ENCODE measurements at regions not wholly inside any gene's neighbourhood (a gene's known extent, or its start where the extent isn't known, plus 50 kb on each side); places are given as distances from the start of the nearest gene placed in this dataset.
A peak's percentile ranks its signal among the peaks of the same experiment; 100 is the strongest.

- peak; percentile 50 for DNase-seq
- intact Hi-C loops (cut with micrococcal nuclease), result loop anchor here (1.0 to 5.0 kb wide), 16 partner anchors 12 to 980 kb away; partner anchors contain the start of genes PPM1A, SIX4, SLC38A6 and TRMT5
Measured at GRCh38 chr14:61177279-61178225, 103.6 kb downstream of the TMEM30B start.

GRCh38 chr14:61176686-61177085 lies 104.5 kb downstream of the TMEM30B start:
- Mint-ChIP-seq H3K27ac (peak overlapping the region; percentile 94), H3K36me3 (ENCODE audit: low read depth) (no peaks in the 10 kb centered on the region), H3K4me1 (ENCODE audit: low read depth) (peaks cover 50% of the 10 kb centered on the region), H3K27me3 (ENCODE audit: low read depth) (peaks cover 6% of the 10 kb centered on the region), H3K4me3 (no peak overlapping the region), H3K9me3 (peaks cover 10% of the 10 kb centered on the region)
- intact Hi-C loops (cut with micrococcal nuclease), result loop anchor here (5.0 kb wide), 8 partner anchors 76 to 979 kb away; partner anchors contain the start of genes PPM1A and SIX4
- DNase-seq, result no peak
- CTCF ChIA-PET, result no interaction called here

More at GRCh38 chr14:61177279-61178225, 103.6 kb downstream of the TMEM30B start:
- no peaks in the 10 kb centered on the region for H3K36me3 Mint-ChIP-seq (ENCODE audit: low read depth)
- peak overlapping the region; percentile 94 for H3K27ac Mint-ChIP-seq
- H3K27me3 Mint-ChIP-seq (ENCODE audit: low read depth), result peaks cover 6% of the 10 kb centered on the region
- CTCF ChIA-PET, result interaction anchor here (0.6 to 1.3 kb wide), 5 partner anchors 9 to 846 kb away, joined by 3 read pairs; no protein-coding TSS in a partner anchor
- peaks cover 50% of the 10 kb centered on the region for H3K4me1 Mint-ChIP-seq (ENCODE audit: low read depth)
- peak overlapping the region; percentile 41 for H3K4me3 Mint-ChIP-seq
- H3K9me3 Mint-ChIP-seq, result peaks cover 8% of the 10 kb centered on the region

GRCh38 chr14:61174987-61175386 lies 106.2 kb downstream of the TMEM30B start:
- DNase-seq, result no peak
- peaks cover 10% of the 10 kb centered on the region for H3K9me3 Mint-ChIP-seq
- no peaks in the 10 kb centered on the region for H3K36me3 Mint-ChIP-seq (ENCODE audit: low read depth)
- peaks cover 10% of the 10 kb centered on the region for H3K27me3 Mint-ChIP-seq (ENCODE audit: low read depth)
- H3K4me1 Mint-ChIP-seq (ENCODE audit: low read depth), result peaks cover 50% of the 10 kb centered on the region
- CTCF ChIA-PET, result interaction anchor here (1.1 kb wide), 1 partner anchor 12 kb away, joined by 3 read pairs; no protein-coding TSS in a partner anchor
- intact Hi-C loops (cut with micrococcal nuclease), result loop anchor here (5.0 kb wide), 8 partner anchors 77 to 978 kb away; partner anchors contain the start of genes PPM1A and SIX4
- no peak overlapping the region for H3K27ac Mint-ChIP-seq
- H3K4me3 Mint-ChIP-seq, result no peak overlapping the region

GRCh38 chr14:61174441-61174891 lies 106.7 kb downstream of the TMEM30B start:
- Mint-ChIP-seq H3K27ac (no peak overlapping the region), H3K4me1 (ENCODE audit: low read depth) (peaks cover 45% of the 10 kb centered on the region), H3K36me3 (ENCODE audit: low read depth) (no peaks in the 10 kb centered on the region), H3K9me3 (peaks cover 10% of the 10 kb centered on the region), H3K27me3 (ENCODE audit: low read depth) (peaks cover 10% of the 10 kb centered on the region), H3K4me3 (no peak overlapping the region)
- CTCF ChIA-PET, result interaction anchor here (0.5 to 1.1 kb wide), 4 partner anchors 13 to 79 kb away, joined by 3 to 4 read pairs (median 4); no protein-coding TSS in a partner anchor
- intact Hi-C loops (cut with micrococcal nuclease), result no loop called here
- DNase-seq, result no peak

GRCh38 chr14:61171727-61172126 lies 109.4 kb downstream of the TMEM30B start:
- Mint-ChIP-seq H3K9me3 (peaks cover 10% of the 10 kb centered on the region), H3K4me3 (no peak overlapping the region), H3K27ac (no peak overlapping the region), H3K36me3 (ENCODE audit: low read depth) (no peaks in the 10 kb centered on the region), H3K27me3 (ENCODE audit: low read depth) (peaks cover 6% of the 10 kb centered on the region), H3K4me1 (ENCODE audit: low read depth) (peaks cover 20% of the 10 kb centered on the region)
- DNase-seq, result no peak
- CTCF ChIA-PET, result no interaction called here
- intact Hi-C loops (cut with micrococcal nuclease), result no loop called here

GRCh38 chr14:61168141-61168540 lies 113.0 kb downstream of the TMEM30B start:
- Mint-ChIP-seq H3K9me3 (peaks cover 10% of the 10 kb centered on the region), H3K4me3 (no peak overlapping the region), H3K36me3 (ENCODE audit: low read depth) (no peaks in the 10 kb centered on the region), H3K27ac (no peak overlapping the region), H3K4me1 (ENCODE audit: low read depth) (no peaks in the 10 kb centered on the region), H3K27me3 (ENCODE audit: low read depth) (peaks cover 6% of the 10 kb centered on the region)
- no peak for DNase-seq
- intact Hi-C loops (cut with micrococcal nuclease), result no loop called here
- CTCF ChIA-PET, result interaction anchor here (0.6 kb wide), 1 partner anchor 10 kb away, joined by 3 read pairs; no protein-coding TSS in a partner anchor

- CTCF ChIA-PET, result no interaction called here
- Mint-ChIP-seq H3K27me3 (ENCODE audit: low read depth) (peaks cover 6% of the 10 kb centered on the region), H3K36me3 (ENCODE audit: low read depth) (no peaks in the 10 kb centered on the region), H3K4me1 (ENCODE audit: low read depth) (no peaks in the 10 kb centered on the region), H3K4me3 (no peak overlapping the region), H3K27ac (no peak overlapping the region), H3K9me3 (peaks cover 5% of the 10 kb centered on the region)
- intact Hi-C loops (cut with micrococcal nuclease), result no loop called here
- no peak for DNase-seq
Measured at GRCh38 chr14:61167642-61168041, 113.5 kb downstream of the TMEM30B start.

GRCh38 chr14:61160798-61161197 lies 120.3 kb downstream of the TMEM30B start:
- no peak overlapping the region for H3K4me3 Mint-ChIP-seq

GRCh38 chr14:61154641-61155040 lies 126.5 kb downstream of the TMEM30B start:
- no peak for DNase-seq
- CTCF ChIA-PET, result interaction anchor here (0.7 kb wide), 2 partner anchors 60 to 247 kb away, joined by 3 read pairs; no protein-coding TSS in a partner anchor
- no peaks in the 10 kb centered on the region for H3K9me3 Mint-ChIP-seq
- H3K36me3 Mint-ChIP-seq (ENCODE audit: low read depth), result no peaks in the 10 kb centered on the region
- H3K27me3 Mint-ChIP-seq (ENCODE audit: low read depth), result peaks cover 6% of the 10 kb centered on the region
- no peaks in the 10 kb centered on the region for H3K4me1 Mint-ChIP-seq (ENCODE audit: low read depth)
- intact Hi-C loops (cut with micrococcal nuclease), result no loop called here
- H3K27ac Mint-ChIP-seq, result no peak overlapping the region
- H3K4me3 Mint-ChIP-seq, result no peak overlapping the region

More at GRCh38 chr14:61160798-61161197, 120.3 kb downstream of the TMEM30B start:
- Mint-ChIP-seq H3K27me3 (ENCODE audit: low read depth) (peaks cover 5% of the 10 kb centered on the region), H3K4me1 (ENCODE audit: low read depth) (no peaks in the 10 kb centered on the region), H3K9me3 (peaks cover 3% of the 10 kb centered on the region), H3K27ac (no peak overlapping the region), H3K36me3 (ENCODE audit: low read depth) (no peaks in the 10 kb centered on the region)
- CTCF ChIA-PET, result no interaction called here
- no peak for DNase-seq
- intact Hi-C loops (cut with micrococcal nuclease), result no loop called here

- Mint-ChIP-seq H3K4me1 (ENCODE audit: low read depth) (no peaks in the 10 kb centered on the region), H3K27ac (no peak overlapping the region), H3K36me3 (ENCODE audit: low read depth) (no peaks in the 10 kb centered on the region), H3K9me3 (no peaks in the 10 kb centered on the region), H3K4me3 (no peak overlapping the region), H3K27me3 (ENCODE audit: low read depth) (peaks cover 6% of the 10 kb centered on the region)
- no peak for DNase-seq
- CTCF ChIA-PET, result interaction anchor here (0.7 kb wide), 1 partner anchor 61 kb away, joined by 3 read pairs; no protein-coding TSS in a partner anchor
- intact Hi-C loops (cut with micrococcal nuclease), result no loop called here
Measured at GRCh38 chr14:61153914-61154545, 127.1 kb downstream of the TMEM30B start.

- H3K36me3 Mint-ChIP-seq (ENCODE audit: low read depth), result no peaks in the 10 kb centered on the region
Measured at GRCh38 chr14:61153431-61153830, 127.7 kb downstream of the TMEM30B start.

GRCh38 chr14:61152851-61153364 lies 128.2 kb downstream of the TMEM30B start:
- Mint-ChIP-seq H3K9me3 (no peaks in the 10 kb centered on the region), H3K4me1 (ENCODE audit: low read depth) (no peaks in the 10 kb centered on the region), H3K27ac (no peak overlapping the region), H3K4me3 (no peak overlapping the region), H3K27me3 (ENCODE audit: low read depth) (peaks cover 6% of the 10 kb centered on the region), H3K36me3 (ENCODE audit: low read depth) (no peaks in the 10 kb centered on the region)
- CTCF ChIA-PET, result no interaction called here
- DNase-seq, result no peak
- intact Hi-C loops (cut with micrococcal nuclease), result no loop called here

More at GRCh38 chr14:61153431-61153830, 127.7 kb downstream of the TMEM30B start:
- intact Hi-C loops (cut with micrococcal nuclease), result no loop called here
- Mint-ChIP-seq H3K4me1 (ENCODE audit: low read depth) (no peaks in the 10 kb centered on the region), H3K27ac (no peak overlapping the region), H3K27me3 (ENCODE audit: low read depth) (peaks cover 6% of the 10 kb centered on the region), H3K4me3 (no peak overlapping the region), H3K9me3 (no peaks in the 10 kb centered on the region)
- DNase-seq, result no peak
- CTCF ChIA-PET, result no interaction called here
